ENCODE measurements at regions not wholly inside any gene's neighbourhood (a gene's known extent, or its start where the extent isn't known, plus 50 kb on each side); places are given as distances from the start of the nearest gene placed in this dataset.

- no peak for DNase-seq
Measured at GRCh38 chr1:73181190-73181540, 898.8 kb upstream of the NEGR1 start.

- no peak for DNase-seq
Measured at GRCh38 chr1:73180397-73181189, 898.3 kb upstream of the NEGR1 start.

- DNase-seq, result no peak
Measured at GRCh38 chr1:73176902-73177301, 894.6 kb upstream of the NEGR1 start.

- DNase-seq, result no peak
Measured at GRCh38 chr1:73167009-73167657, 884.8 kb upstream of the NEGR1 start.

- no peak for DNase-seq
Measured at GRCh38 chr1:73162564-73162963, 880.2 kb upstream of the NEGR1 start.

GRCh38 chr1:73161418-73161817 lies 879.1 kb upstream of the NEGR1 start:
- no peak for DNase-seq

GRCh38 chr1:73160759-73161158 lies 878.4 kb upstream of the NEGR1 start:
- DNase-seq, result no peak

GRCh38 chr1:73144311-73144710 lies 862.0 kb upstream of the NEGR1 start:
- DNase-seq, result no peak

GRCh38 chr1:73136975-73137374 lies 854.6 kb upstream of the NEGR1 start:
- DNase-seq, result no peak

GRCh38 chr1:73106931-73107330 lies 824.6 kb upstream of the NEGR1 start:
- DNase-seq, result no peak

GRCh38 chr1:73105755-73106154 lies 823.4 kb upstream of the NEGR1 start:
- DNase-seq, result no peak

- DNase-seq, result peak; percentile 61
Measured at GRCh38 chr1:73104749-73105148, 822.4 kb upstream of the NEGR1 start.

GRCh38 chr1:73100216-73100615 lies 817.9 kb upstream of the NEGR1 start:
- DNase-seq, result no peak

- no peak for DNase-seq
Measured at GRCh38 chr1:73097917-73098316, 815.6 kb upstream of the NEGR1 start.

- DNase-seq, result no peak
Measured at GRCh38 chr1:73096841-73097240, 814.5 kb upstream of the NEGR1 start.

- DNase-seq, result no peak
Measured at GRCh38 chr1:73092383-73092782, 810.0 kb upstream of the NEGR1 start.

GRCh38 chr1:73066866-73067265 lies 784.5 kb upstream of the NEGR1 start:
- DNase-seq, result no peak

- DNase-seq, result no peak
Measured at GRCh38 chr1:73065339-73066041, 783.2 kb upstream of the NEGR1 start.

- no peak for DNase-seq
Measured at GRCh38 chr1:73056826-73057225, 774.5 kb upstream of the NEGR1 start.

GRCh38 chr1:73044241-73045036 lies 762.1 kb upstream of the NEGR1 start:
- no peak for DNase-seq

- no peak for DNase-seq
Measured at GRCh38 chr1:73042403-73042802, 760.1 kb upstream of the NEGR1 start.

GRCh38 chr1:73040811-73041210 lies 758.5 kb upstream of the NEGR1 start:
- no peak for DNase-seq

- no peak for DNase-seq
Measured at GRCh38 chr1:73034271-73034670, 751.9 kb upstream of the NEGR1 start.

Measured in activated effector memory CD4-positive, alpha-beta T cell treated with anti-CD3 and anti-CD28 coated beads, Interleukin-2, amount 50 U/mL, for 16 hours (primary cell).